ENCODE measurements at regions not wholly inside any gene's neighbourhood (a gene's known extent, or its start where the extent isn't known, plus 50 kb on each side); places are given as distances from the start of the nearest gene placed in this dataset.

- TF ChIP-seq CTCF (conservative IDR thresholded peaks at IDR 0.05 in 1 of 2, IDR thresholded peaks at IDR 0.05 in 1 of 2; ENCODE audit: low read depth in 1 of 2, low read length in 2 of 2) (no peak), EZH2 (IDR thresholded peaks at IDR 0.05; ENCODE audit: low read length, missing control alignments) (no peak)
Observed at GRCh38 chr2:196276421-196276820, 105.0 kb upstream of the STK17B start.
